GM19023 (cell line): ENCODE measurements at regions not wholly inside any gene's neighbourhood (a gene's known extent, or its start where the extent isn't known, plus 50 kb on each side); places are given as distances from the start of the nearest gene placed in this dataset.
"Not testable (repeated sequence)": the region's sequence is repeated elsewhere in the genome, so short reads cannot be mapped to it uniquely, and the experiment has no call there.

Source experiments
- ATAC-seq: cut with Tn5 transposase; IDR thresholded peaks from one replicate; pipeline ENCODE4 v1.9.1; 2021; ENCODE audit warnings: mild to moderate bottlenecking, moderate library complexity; ENCODE audit not compliant: unreplicated experiment

- no peak for ATAC-seq
Observed at GRCh38 chr6:79810185-79810705, 137.1 kb downstream of the ELOVL4 start.

GRCh38 chr6:79808921-79809320 lies 138.4 kb downstream of the ELOVL4 start:
- no peak for ATAC-seq

GRCh38 chr6:79806661-79807060 lies 140.7 kb downstream of the ELOVL4 start:
- ATAC-seq, result not testable (repeated sequence)

- ATAC-seq, result no peak
Observed at GRCh38 chr6:79804732-79805131, 142.6 kb downstream of the ELOVL4 start.

GRCh38 chr6:79803917-79804316 lies 143.4 kb downstream of the ELOVL4 start:
- no peak for ATAC-seq

- no peak for ATAC-seq
Observed at GRCh38 chr6:79802657-79803300, 144.6 kb downstream of the ELOVL4 start.

- no peak for ATAC-seq
Observed at GRCh38 chr6:79801362-79801761, 146.0 kb downstream of the ELOVL4 start.

GRCh38 chr6:79798841-79799240 lies 148.5 kb downstream of the ELOVL4 start:
- no peak for ATAC-seq

GRCh38 chr6:79797912-79798311 lies 149.4 kb downstream of the ELOVL4 start:
- ATAC-seq, result no peak

GRCh38 chr6:79797163-79797764 lies 150.1 kb downstream of the ELOVL4 start:
- no peak for ATAC-seq

GRCh38 chr6:79796197-79796596 lies 151.2 kb downstream of the ELOVL4 start:
- no peak for ATAC-seq

GRCh38 chr6:79789896-79790295 lies 157.5 kb downstream of the ELOVL4 start:
- no peak for ATAC-seq

- ATAC-seq, result no peak
Observed at GRCh38 chr6:79788756-79789155, 157.6 kb downstream of the SH3BGRL2 start.

GRCh38 chr6:79787626-79788025 lies 156.5 kb downstream of the SH3BGRL2 start:
- ATAC-seq, result no peak

- ATAC-seq, result no peak
Observed at GRCh38 chr6:79784395-79784753, 153.2 kb downstream of the SH3BGRL2 start.

- no peak for ATAC-seq
Observed at GRCh38 chr6:79783670-79784394, 152.7 kb downstream of the SH3BGRL2 start.

- ATAC-seq, result no peak
Observed at GRCh38 chr6:79782792-79783580, 151.9 kb downstream of the SH3BGRL2 start.

- no peak for ATAC-seq
Observed at GRCh38 chr6:79781916-79782315, 150.8 kb downstream of the SH3BGRL2 start.

- no peak for ATAC-seq
Observed at GRCh38 chr6:79780881-79781280, 149.8 kb downstream of the SH3BGRL2 start.

GRCh38 chr6:79778816-79779215 lies 147.7 kb downstream of the SH3BGRL2 start:
- no peak for ATAC-seq
